HL-60 (cell line): ENCODE measurements at regions not wholly inside any gene's neighbourhood (a gene's known extent, or its start where the extent isn't known, plus 50 kb on each side); places are given as distances from the start of the nearest gene placed in this dataset.

ENCODE experiments used
- DNase-seq, 2 experiments: peaks; one replicate each; pipeline ENCODE4 v3.0.0-alpha.2; 2010 to 2020; ENCODE audit warnings: low read depth in 1 of 2, low spot score in 1 of 2
- H3K27ac ChIP-seq: fragments of 250-450 bp; sonication (Bioruptor Pico); replicated peaks from 2 replicates; pipeline ENCODE4 v1.5.1; 2020; ENCODE audit warnings: mild to moderate bottlenecking, moderate library complexity
- H3K27me3 ChIP-seq: fragments of 250-450 bp; sonication (Bioruptor Pico); 2 replicates; pipeline ENCODE4 v1.5.1; 2021; ENCODE audit warnings: mild to moderate bottlenecking, moderate library complexity; ENCODE audit not compliant: insufficient read depth, poor library complexity, severe bottlenecking
- H3K4me3 ChIP-seq: replicated peaks from 2 replicates; pipeline ENCODE4 v1.5.1; 2011; ENCODE audit warnings: mild to moderate bottlenecking, control low read depth, low read length; ENCODE audit not compliant: insufficient read depth
- GABPA ChIP-seq: IDR thresholded peaks from 2 replicates; pipeline ENCODE4 v1.6.1; 2012; ENCODE audit warnings: low read depth
- POLR2AphosphoS5 ChIP-seq: IDR thresholded peaks from 2 replicates; pipeline ENCODE4 v1.6.1; 2012; ENCODE audit warnings: low read depth
- SPI1 ChIP-seq: IDR thresholded peaks from 2 replicates; pipeline ENCODE4 v1.6.1; 2012; ENCODE audit warnings: low read depth, mild to moderate bottlenecking, borderline replicate concordance
- TF ChIP-seq, protein P1 (sequence below): IDR thresholded peaks from one replicate; pipeline ENCODE4 v1.5.1; 2011; ENCODE audit warnings: low read length, control low read depth, inconsistent platforms; ENCODE audit not compliant: insufficient read depth
- TF ChIP-seq, protein P2 (sequence below): IDR thresholded peaks from 2 replicates; pipeline ENCODE4 v1.6.1; 2012; ENCODE audit warnings: low read depth; ENCODE audit not compliant: insufficient replicate concordance

DNA sequence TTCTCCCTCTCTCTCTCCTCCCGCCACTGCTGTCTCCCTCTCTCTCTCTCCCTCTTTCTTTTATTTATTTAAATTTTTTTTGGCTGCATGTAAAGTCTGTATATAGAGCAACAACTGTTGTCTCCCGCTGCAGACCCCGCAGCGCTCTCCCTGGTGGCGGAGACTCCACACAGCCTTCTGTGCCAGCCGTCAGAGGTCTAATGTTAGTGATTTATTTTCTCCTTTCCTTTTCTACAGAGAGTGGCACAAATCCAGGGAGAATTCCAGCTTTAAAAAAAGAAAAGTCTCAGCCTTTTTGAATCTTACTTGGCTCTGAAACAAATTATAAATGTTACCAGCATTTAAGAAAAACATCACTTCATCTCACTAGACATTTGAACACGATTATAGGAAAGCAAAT is 106.2 kb downstream of the FAM9B start:
- TF ChIP-seq SPI1 (no peak), POLR2AphosphoS5 (no peak), GABPA (no peak)
- TF ChIP-seq, protein P1, sequence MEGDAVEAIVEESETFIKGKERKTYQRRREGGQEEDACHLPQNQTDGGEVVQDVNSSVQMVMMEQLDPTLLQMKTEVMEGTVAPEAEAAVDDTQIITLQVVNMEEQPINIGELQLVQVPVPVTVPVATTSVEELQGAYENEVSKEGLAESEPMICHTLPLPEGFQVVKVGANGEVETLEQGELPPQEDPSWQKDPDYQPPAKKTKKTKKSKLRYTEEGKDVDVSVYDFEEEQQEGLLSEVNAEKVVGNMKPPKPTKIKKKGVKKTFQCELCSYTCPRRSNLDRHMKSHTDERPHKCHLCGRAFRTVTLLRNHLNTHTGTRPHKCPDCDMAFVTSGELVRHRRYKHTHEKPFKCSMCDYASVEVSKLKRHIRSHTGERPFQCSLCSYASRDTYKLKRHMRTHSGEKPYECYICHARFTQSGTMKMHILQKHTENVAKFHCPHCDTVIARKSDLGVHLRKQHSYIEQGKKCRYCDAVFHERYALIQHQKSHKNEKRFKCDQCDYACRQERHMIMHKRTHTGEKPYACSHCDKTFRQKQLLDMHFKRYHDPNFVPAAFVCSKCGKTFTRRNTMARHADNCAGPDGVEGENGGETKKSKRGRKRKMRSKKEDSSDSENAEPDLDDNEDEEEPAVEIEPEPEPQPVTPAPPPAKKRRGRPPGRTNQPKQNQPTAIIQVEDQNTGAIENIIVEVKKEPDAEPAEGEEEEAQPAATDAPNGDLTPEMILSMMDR, result no peak
- TF ChIP-seq, protein P2, sequence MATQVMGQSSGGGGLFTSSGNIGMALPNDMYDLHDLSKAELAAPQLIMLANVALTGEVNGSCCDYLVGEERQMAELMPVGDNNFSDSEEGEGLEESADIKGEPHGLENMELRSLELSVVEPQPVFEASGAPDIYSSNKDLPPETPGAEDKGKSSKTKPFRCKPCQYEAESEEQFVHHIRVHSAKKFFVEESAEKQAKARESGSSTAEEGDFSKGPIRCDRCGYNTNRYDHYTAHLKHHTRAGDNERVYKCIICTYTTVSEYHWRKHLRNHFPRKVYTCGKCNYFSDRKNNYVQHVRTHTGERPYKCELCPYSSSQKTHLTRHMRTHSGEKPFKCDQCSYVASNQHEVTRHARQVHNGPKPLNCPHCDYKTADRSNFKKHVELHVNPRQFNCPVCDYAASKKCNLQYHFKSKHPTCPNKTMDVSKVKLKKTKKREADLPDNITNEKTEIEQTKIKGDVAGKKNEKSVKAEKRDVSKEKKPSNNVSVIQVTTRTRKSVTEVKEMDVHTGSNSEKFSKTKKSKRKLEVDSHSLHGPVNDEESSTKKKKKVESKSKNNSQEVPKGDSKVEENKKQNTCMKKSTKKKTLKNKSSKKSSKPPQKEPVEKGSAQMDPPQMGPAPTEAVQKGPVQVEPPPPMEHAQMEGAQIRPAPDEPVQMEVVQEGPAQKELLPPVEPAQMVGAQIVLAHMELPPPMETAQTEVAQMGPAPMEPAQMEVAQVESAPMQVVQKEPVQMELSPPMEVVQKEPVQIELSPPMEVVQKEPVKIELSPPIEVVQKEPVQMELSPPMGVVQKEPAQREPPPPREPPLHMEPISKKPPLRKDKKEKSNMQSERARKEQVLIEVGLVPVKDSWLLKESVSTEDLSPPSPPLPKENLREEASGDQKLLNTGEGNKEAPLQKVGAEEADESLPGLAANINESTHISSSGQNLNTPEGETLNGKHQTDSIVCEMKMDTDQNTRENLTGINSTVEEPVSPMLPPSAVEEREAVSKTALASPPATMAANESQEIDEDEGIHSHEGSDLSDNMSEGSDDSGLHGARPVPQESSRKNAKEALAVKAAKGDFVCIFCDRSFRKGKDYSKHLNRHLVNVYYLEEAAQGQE, result no peak
- H3K4me3 ChIP-seq, result no peak overlapping the region
- DNase-seq, result no peak
- no peak overlapping the region for H3K27ac ChIP-seq
- no peaks in the 10 kb centered on the region for H3K27me3 ChIP-seq

DNA sequence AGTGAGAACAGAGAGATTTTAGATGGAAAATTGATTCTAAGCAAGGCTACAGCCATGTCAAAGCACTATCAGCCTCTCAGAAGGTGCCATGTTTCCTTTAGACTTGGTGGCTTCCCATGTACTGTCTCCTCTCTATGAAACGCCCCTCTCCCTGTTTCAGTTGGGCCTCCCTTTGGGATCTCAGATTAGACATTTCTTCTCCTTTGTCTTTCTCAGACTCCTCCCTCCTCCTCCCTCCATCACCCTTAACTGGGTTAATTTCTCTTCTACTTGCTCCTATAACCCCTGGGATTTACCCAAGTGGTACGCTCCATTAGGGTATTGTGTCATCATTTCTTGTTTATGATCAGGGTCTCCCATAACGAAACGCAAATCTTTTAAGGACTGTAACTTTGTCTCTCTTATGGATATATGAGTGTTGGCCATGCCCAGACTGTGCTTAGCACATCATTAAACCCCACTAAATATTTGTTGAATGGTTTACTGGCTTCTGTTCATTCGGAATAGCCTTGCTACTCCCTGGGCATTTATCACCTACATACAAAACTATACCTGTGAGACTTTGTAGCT is 106.8 kb downstream of the FAM9B start:
- Histone ChIP-seq H3K27me3 (no peaks in the 10 kb centered on the region), H3K27ac (no peak overlapping the region), H3K4me3 (no peak overlapping the region)
- no peak for DNase-seq
- TF ChIP-seq, protein P1, result no peak
- TF ChIP-seq, protein P2, result no peak
- TF ChIP-seq SPI1 (no peak), POLR2AphosphoS5 (no peak), GABPA (no peak)

DNA sequence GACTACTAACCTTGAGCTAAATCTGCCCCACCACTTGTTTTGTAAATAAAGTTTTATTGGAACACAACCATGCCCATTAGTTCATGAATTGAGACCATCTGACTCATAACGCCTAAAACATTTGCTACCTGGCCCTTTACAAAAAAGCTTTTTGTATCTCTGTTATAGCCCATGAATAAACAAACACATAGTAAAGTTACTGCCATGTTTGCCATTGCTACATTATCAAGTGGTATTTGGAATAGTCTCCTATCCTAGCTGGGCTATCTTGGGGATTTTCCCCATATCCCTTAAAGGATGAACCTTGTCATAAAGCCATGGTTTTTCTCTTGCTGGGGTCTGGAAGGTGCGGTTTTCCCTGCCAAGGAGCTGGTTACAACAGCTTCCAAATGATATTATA is 112.3 kb downstream of the FAM9B start:
- Histone ChIP-seq H3K27me3 (no peaks in the 10 kb centered on the region), H3K27ac (no peak overlapping the region), H3K4me3 (no peak overlapping the region)
- no peak for DNase-seq
- TF ChIP-seq GABPA (no peak), SPI1 (no peak), POLR2AphosphoS5 (no peak)
- TF ChIP-seq, protein P1, result no peak
- TF ChIP-seq, protein P2, result no peak
